DMS53 treated with DMSO at 0.1 percent for 48 hours (cell line): ENCODE measurements at regions not wholly inside any gene's neighbourhood (a gene's known extent, or its start where the extent isn't known, plus 50 kb on each side); places are given as distances from the start of the nearest gene placed in this dataset.
"Not testable (repeated sequence)": the region's sequence is repeated elsewhere in the genome, so short reads cannot be mapped to it uniquely, and the experiment has no call there.

Experiments used
- DNase-seq: peaks from one replicate; lab custom pipeline; 2025; ENCODE audit not compliant: unreplicated experiment; lab: John Stamatoyannopoulos, UW

GRCh38 chr7:56466607-56467525 is 350.6 kb upstream of the NUPR2 start:
- not testable (repeated sequence) for DNase-seq

DNA sequence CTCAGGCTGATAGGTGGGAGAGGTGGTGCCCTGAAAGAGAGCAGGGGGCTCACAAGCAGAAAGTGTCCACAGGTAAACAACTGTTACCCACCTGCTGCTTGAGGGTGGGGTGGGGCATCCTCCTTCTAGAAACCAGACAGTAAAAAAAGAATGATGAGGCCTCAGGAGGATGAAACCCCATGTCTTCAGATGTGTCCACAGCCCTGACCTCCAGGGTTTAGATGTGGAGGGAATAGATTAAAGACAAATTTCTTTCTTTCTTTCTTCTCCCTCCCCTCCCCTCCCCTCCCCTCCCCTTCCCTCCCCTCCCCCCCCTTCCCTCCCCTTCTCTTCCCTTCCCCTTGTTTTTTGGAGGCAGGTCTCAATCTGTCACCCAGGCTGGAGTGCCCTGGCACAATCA is 333.5 kb upstream of the NUPR2 start:
- no peak for DNase-seq

GRCh38 chr7:56447864-56448693 is 331.9 kb upstream of the NUPR2 start:
- peak; percentile 49 for DNase-seq

- not testable (repeated sequence) for DNase-seq
These were observed 304.3 kb upstream of the NUPR2 start for GRCh38 chr7:56420528-56420927.

DNA sequence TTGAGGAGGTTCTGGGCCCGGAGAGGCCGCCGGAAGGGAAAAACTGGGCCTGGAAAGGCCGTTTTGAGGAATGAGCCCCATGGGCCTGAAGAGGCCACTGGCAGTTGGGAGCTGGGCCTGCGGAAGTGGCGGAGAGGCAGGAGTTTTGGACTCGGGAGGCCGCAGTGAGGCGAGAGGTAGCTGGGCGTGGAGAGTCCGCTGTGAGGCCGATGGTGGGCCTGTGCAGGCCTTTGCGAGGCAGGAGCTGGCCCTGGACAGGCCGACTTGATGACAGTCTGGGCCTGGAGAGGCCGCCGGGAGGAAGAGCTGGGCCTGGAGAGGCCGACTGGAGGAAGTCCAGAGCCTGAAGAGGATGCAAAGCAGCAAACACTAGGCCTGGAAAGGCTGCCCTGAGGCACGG is 259.0 kb upstream of the NUPR2 start:
- DNase-seq: no peak

DNA sequence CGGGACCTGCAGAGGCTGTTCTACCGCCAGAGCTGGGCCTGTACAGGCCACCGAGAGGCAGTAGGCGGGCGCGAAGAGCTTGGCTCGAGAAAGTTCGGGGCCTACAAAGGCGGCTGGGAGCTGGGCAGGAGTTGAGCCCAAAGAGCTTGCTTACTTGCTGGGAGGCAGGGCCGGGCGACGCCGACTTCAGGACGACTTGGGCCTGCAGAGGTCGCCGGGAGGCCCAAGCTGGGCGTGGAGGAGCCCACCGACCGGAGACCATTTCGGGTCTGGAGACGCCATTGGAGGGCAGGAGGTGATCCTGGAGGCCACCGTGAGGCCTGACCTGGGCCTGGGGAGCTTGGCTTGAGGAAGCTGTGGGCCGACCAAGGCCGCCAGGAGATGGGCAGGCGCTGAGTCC is 258.4 kb upstream of the NUPR2 start:
- DNase-seq: not testable (repeated sequence)

DNA sequence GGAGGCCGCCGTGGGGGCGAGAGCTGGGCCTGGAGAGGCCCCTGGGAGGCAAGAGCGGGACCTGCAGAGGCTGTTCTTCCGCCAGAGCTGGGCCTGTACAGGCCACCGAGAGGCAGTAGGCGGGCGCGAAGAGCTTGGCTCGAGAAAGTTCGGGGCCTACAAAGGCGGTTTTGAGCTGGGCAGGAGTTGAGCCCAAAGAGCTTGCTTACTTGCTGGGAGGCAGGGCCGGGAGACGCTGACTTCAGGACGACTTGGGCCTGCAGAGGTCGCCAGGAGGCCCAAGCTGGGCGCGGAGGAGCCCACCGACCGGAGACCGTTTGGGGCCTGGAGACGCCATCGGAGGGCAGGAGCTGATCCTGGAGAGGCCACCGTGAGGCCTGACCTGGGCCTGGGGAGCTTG is 257.1 kb upstream of the NUPR2 start:
- DNase-seq: not testable (repeated sequence)

GRCh38 chr7:56371792-56372191 is 255.6 kb upstream of the NUPR2 start:
- not testable (repeated sequence) for DNase-seq

GRCh38 chr7:56370208-56370872 is 254.1 kb upstream of the NUPR2 start:
- DNase-seq: not testable (repeated sequence)

DNA sequence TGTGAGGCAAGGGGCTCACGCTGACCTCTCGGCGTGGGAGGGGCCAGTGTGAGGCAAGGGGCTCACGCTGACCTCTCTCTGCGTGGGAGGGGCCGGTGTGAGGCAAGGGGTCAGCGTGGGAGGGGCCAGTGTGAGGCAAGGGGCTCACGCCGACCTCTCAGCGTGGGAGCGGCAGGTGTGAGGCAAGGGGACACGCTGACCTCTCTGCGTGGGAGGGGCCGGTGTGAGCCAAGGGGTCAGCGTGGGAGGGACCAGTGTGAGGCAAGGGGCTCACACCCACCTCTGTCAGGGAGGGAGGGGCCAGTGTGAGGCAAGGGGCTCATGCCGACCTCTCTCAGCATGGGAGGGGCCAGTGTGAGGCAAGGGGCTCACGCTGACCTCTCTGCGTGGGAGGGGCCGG is 251.7 kb upstream of the NUPR2 start:
- not testable (repeated sequence) for DNase-seq

DNA sequence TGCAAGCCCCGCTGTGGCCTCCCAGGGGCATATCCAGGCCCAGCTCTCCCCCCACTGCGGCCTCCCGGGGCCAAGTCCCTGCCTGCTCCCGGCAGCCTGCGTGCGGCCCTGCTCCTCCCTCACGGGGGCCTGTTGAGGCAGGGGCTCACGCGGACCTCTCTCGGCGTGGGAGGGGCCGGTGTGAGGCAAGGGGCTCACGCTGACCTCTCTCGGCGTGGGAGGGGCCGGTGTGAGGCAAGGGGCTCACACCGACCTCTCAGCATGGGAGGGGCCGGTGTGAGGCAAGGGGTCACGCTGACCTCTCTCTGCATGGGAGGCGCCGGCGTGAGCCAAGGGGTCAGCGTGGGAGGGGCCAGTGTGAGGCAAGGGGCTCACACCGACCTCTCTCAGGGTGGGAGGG is 251.2 kb upstream of the NUPR2 start:
- DNase-seq: not testable (repeated sequence)

- DNase-seq: not testable (repeated sequence)
These were observed 250.5 kb upstream of the NUPR2 start for GRCh38 chr7:56366701-56367100.

DNA sequence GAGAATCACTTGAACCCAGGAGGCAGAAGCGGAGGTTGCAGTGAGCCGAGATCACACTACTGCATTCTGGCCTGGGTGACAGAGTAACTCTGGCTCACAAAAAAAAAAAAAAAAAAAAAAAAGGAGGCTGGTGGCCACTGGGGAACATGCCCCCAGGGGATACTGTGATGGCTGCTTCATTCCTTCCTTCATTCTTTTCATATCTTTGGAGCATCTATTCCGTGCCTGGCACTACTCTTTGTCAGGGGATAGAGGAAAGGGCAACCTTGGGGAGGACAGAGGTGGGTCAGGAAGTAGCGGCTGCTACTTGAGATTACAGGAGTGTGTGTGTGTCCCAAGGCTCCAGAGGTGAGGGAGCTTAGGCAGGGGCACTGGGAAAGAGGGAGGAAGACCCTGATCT is 236.4 kb upstream of the NUPR2 start:
- not testable (repeated sequence) for DNase-seq

DNA sequence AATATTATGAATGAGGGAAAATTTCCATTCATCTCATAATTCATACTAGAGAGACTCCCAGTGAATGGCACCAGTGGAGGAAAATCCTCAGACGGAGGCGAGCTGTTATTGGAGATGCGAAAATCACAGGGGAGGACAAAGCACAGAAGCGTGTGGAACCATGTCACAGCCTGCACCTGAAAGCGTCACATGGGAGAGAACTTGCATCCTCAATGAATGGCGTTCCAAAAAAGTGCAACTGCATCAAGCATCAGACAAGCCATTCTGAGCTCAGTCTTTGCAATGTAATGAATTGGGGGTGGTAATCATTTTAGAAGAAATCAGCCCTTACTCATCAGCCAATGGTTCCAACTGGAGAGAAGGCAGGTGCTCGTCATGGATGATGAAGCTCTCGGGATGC is 235.0 kb upstream of the NUPR2 start:
- not testable (repeated sequence) for DNase-seq

- not testable (repeated sequence) for DNase-seq
These were observed 232.1 kb upstream of the NUPR2 start for GRCh38 chr7:56348311-56348710.

- DNase-seq: not testable (repeated sequence)
These were observed 212.1 kb upstream of the NUPR2 start for GRCh38 chr7:56328327-56328726.

- DNase-seq: no peak
These were observed 174.3 kb upstream of the NUPR2 start for GRCh38 chr7:56290548-56290947.

- no peak for DNase-seq
These were observed 171.4 kb upstream of the NUPR2 start for GRCh38 chr7:56287429-56288138.

DNA sequence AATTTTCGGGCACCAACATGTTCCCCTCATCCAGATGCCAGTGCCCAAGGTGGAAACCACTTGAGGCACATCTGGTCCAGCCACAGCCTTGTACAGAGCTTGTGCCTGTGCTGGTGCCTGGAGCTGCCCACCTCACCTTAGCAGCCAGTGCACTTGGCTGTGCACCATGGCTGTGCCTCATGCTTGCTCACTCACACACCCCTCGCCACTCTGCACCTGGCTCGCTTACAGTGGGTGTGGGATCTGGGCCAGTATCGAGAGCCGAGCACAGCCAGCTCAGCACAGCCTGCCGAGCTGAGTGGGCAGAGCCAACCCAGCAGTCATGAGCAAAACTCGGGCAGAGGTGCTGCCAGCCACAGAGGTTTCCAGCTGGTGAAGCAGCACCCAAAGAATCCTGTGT is 139.9 kb upstream of the NUPR2 start:
- DNase-seq: no peak

DNA sequence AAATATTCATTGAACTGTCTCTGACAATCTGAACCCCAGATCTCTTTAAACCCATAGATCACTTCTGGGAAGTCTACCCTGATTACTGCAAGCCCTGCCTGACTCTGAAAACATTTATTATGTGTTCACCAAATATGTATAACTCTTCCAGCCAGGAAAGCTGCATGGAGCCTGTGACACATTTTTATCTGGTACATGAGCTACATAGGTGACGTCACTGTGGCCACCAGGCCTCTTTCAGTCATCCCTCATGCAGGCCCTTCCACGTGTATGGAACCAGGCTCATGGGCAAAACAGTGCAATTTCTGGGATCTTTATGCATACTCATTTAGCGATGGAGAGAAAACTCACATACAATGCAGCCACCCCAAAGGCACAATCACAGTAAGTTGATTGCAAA is 133.9 kb upstream of the NUPR2 start:
- no peak for DNase-seq

GRCh38 chr7:56229631-56230030 is 113.4 kb upstream of the NUPR2 start:
- no peak for DNase-seq
